GM18508 (cell line): ENCODE measurements at regions not wholly inside any gene's neighbourhood (a gene's known extent, or its start where the extent isn't known, plus 50 kb on each side); places are given as distances from the start of the nearest gene placed in this dataset.
"Not testable (repeated sequence)": the region's sequence is repeated elsewhere in the genome, so short reads cannot be mapped to it uniquely, and the experiment has no call there.

Source experiments
- ATAC-seq: cut with Tn5 transposase; IDR thresholded peaks from one replicate; pipeline ENCODE4 v1.9.1; 2021; ENCODE audit warnings: moderate number of reproducible peaks; ENCODE audit not compliant: insufficient read depth, unreplicated experiment

DNA sequence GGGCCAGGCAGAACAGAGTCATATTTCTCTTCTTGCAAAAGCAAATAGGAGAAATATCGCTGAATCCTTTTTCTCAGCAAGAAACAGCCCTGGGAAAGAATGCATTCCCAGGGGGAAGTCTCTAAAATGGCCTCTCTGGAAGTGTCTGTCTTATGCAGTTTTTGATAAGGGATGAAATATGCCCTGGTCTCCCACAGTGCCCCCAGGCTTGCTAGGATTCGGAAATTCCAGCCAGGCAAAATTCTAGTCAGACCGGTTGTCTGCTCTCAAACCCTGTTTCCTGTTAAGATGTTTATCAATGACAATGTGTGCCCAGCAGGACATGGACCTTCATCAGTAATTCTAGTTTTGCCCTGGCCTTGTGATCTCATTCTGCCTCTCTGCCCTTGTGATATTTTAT, 448.3 kb upstream of the HTR1E start:
- not testable (repeated sequence) for ATAC-seq

DNA sequence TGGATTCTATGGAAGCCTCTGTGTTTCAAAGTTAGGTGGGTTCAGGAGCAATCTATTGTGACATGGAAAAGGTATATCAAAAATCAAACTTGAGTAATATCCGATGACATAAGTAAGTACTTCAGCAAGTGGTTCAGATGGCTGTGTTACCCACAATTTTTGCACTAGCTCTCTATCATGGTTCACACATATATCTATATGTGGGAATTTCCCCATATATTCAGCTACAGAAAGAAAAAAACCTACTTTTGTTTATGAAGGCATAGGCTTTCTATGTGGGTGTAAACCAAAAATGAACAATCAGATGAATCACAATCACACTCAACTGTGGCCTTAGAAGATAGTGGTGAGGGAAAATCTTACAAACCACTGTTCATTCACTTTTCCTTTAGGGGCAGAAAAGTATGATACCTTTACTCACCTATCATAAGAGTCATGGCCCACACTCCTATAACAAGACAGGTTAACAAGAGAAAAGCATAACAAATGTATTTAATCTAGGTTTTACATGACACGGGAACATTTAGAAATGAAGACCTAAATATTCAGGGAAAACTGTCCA, 449.6 kb upstream of the HTR1E start:
- ATAC-seq: no peak

DNA sequence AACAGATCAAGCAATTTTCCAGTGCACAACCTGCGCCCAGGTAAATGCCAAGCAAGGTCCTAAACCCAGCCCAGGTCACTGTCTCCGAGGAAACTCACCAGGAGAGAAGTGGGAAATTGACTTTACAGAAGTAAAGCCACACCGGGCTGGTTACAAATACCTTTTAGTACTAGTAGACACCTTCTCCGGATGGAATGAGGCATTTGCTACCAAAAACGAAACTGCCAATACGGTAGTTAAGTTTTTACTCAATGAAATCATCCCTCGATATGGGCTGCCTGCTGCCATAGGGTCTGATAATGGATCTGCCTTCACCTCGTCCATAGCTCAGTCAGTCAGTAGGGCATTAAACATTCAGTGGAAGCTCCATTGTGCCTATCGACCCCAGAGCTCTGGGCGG, 459.0 kb upstream of the HTR1E start:
- ATAC-seq: not testable (repeated sequence)

DNA sequence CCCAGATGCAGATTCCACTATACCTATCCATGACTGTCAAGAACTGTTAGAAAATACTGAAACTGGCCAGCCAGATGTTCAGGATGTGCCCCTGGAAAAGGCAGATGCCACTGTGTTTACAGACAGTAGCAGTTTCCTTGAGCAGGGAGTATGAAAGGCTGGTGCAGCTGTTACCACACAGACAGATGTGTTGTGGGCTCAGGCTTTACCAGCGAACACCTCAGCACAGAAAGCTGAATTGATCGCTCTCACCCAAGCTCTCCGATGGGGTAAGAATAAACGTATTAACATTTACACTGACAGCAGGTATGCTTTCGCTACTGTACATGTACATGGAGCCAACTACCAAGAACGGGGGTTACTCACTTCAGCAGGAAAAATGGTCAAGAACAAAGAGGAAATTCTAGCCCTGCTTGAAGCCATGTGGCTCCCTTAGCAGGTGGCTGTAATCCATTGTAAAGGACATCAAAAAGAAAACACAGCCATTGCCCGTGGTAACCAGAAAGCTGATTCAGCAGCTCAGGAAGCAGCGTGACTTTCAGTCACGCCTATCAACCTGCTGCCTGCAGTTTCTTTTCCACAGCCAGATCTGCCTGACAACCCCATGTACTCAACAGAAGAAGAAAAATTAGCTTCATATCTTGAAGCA, 459.7 kb upstream of the HTR1E start:
- no peak for ATAC-seq

DNA sequence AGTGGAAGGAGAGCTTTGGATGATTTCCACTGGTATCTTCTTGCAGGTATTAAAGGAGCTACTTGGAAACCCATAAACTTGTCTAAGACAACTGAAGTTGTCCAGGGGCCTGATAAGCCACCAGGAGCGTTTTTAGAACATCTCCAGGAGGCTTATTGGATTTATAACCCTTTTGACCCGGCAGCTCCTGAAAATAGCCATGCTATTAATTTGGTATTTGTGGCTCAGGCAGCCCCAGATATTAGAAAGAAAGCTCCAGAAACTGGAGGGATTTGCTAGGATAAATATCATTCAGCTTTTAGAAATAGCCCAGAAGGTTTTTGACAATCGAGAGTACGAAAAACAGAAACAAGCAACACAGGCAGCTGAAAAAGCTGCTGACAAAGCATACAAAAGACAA, 461.0 kb upstream of the HTR1E start:
- no peak for ATAC-seq

DNA sequence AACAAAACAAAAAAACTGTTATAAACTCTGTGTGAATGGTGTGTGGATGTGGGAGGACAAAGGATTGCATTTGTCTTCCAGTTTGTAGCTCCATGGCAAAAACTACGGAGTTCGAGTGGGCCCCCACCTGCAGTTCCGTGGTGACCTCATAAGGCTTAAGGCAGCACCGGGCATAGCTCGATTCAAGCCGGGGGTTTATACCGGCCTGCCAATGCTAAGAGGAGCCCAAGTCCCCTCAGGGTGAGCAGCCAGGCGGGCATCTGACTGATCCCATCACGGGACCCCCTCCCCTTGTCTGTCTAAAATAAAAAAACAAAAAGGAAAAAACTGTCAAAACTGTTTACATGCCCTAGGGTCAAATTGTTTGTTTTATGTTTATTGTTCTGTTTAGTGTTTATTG, 463.2 kb upstream of the HTR1E start:
- no peak for ATAC-seq

DNA sequence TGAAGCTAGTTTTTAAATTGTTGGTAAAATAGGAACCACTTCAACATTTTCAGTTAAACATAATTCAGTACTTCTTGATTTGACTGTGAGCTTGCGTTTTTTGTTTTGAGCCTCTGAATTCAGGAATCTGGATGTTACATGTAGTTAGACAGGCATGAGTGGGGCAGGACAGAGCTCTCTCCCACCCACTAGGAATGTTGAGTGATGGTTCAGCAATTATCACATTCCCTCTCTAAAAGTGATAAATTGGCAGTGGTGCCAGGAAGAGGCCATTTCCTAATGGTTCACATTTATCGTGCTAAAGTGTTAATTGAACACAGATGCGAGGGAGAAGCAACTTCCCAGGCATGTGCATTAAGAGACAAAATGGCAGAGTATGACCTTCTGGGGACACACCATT, 465.5 kb upstream of the HTR1E start:
- ATAC-seq: no peak

DNA sequence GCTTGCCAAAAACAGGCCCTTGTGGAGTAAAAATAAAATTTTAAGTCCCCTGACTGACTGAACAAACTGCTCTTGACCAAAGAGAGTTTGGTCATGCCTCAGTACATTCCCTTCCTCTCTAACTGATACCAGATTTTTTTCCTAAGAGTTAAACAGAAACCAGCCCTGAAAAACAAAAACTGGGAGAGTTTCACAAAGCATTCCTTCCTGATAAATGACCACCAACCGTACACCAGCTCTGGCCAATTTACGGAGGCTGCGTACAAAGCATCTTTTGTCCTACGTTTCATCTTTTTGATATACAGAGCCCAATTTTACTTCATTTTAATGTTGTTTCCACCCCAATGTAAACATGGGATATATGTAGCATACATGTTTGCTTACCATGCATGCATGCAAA, 477.4 kb upstream of the HTR1E start:
- ATAC-seq: no peak

DNA sequence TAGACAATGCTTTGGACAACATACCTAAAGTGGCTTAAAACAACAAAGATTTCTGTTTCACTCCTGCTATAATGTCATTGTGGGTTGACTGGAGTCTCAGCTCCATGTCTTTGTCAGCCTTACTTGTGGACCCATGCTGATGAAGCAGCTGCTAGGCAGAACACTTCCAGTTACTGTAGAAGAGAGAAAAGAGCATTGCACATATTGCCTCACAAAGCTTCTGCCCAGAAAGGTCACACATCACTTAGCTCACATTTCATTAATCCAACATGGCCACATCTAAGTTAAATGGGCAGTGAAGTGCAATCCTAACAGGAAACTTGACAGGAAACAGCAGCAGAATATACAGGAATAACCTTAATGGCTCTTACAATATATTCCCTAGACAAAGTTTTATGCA, 480.5 kb upstream of the HTR1E start:
- ATAC-seq: no peak

DNA sequence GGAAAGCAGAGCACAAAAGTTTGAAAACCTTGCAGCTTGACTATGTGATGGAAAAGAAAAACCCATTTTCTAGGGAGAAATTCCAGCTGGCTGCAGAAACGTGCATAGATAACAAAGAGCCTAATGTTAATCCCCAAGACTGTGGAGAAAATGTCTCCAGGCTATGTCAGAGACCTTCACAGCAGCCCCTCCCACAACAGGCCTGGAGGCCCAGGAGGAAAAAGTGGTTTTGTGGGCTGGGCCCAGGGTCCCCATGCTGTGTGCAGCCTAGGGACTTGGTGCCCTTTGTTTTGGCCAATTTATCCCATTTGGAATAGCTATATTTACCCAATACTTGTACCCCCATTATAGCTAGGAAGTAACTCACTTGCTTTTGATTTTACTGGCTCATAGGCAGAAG, 484.1 kb upstream of the HTR1E start:
- no peak for ATAC-seq

DNA sequence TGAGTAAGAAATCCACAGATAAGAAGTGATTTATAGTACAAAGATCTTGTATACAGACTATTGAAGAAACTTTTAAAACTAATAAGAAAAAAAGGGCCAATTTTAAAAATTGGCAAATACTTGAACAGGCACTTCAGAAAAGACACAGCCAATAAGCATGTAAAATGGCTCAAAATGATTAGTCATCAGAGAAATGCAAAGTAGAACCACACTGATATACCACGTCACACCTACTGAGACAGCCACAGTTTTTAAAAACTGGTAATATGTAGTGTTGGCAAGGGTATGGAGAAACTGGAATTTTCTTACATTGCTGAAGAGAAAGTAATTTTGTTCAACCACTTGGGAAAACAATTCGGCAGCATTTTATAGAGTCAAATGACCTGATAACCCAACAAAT, 488.9 kb upstream of the HTR1E start:
- no peak for ATAC-seq

DNA sequence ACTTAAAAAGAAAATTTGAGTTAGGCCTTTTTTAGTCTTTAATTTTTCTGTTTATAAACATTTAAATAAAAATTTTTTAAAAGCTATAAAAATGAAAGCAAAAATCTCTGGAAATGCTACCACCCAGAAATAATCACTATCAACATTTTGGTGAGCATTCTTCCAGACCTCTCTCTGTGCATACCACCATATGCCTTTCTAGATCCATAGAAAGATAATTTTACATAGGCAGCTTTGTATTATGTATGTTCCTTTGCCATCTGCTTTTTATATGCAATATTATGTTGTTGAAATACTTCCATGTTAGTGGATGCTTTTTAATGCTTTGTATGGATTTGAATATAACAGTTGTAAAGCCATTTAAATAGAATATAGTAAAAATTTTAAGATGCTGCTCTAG, 496.7 kb upstream of the HTR1E start:
- ATAC-seq: no peak

DNA sequence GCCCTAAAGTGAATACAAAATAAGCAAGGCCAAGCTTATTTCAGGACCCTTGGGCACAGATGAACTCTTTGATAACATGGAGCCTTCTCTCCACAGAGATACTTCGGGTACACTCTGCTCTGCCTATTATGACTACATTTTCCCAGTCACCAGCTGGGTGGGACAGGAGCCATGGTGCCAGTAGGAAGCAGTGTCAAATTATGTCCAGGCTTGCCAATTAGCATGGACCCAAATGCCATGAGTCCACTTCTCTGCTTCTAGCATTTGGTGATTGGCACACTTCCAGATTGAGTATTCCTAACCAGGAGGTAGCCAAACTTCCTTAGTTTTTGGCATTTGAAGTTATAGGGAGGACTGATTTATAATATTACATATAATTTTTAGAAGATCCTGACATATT, 513.8 kb upstream of the HTR1E start:
- ATAC-seq: no peak

DNA sequence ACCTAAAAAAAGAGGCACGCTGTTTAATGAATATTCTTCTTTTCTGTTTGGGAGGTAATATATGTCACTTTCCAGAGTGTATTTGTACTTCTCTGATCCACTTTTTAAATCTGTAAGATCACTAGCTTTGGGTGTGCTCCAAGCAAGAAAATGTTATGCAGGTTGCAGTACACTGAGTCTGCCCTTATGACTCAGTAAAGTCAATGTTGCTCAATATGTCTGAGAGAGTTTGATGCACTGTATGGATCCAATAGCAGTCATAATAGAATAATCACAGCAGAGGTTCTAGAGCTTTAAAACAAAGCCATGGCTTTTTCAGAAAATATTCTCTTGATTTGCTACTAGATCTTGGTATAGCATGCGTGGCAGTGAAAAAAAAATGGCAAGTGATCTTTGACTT, 525.3 kb upstream of the HTR1E start:
- no peak for ATAC-seq

DNA sequence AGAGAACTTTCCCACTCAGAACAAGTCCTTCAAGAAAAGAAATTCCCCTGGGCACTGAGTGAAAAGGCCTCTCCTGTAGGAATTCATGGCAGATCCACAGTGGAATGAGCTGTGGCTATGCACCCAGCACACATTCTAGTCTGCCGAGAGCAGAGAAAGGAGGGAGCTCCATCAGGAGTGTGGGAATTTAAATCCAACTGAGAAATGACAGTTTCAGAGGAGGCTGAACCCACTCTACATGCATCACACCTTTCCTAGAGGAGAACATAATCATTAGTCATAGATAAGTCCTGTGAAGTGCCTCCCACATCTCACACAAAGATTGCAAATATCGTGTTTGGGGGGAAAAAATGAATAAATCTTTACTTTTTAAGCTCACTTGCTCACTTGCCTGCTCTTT, 530.2 kb upstream of the HTR1E start:
- ATAC-seq: no peak

DNA sequence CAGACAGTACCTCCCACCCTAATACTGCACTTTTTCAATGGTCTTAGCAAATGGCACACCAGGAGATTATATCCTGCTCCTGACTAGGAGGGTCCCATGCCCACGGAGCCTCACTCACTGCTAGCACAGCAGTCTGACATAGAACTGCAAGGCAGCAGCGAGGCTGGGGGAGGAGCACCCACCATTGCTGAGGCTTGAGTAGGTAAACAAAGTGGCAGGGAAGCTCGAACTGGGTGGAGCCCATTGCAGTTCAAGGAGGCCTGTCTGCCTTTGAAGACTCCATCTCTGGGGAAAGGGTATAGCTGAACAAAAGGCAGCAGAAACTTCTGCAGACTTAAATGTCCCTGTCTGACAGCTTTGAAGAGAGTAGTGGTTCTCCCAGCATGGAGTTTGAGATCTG, 544.5 kb upstream of the HTR1E start:
- ATAC-seq: not testable (repeated sequence)

DNA sequence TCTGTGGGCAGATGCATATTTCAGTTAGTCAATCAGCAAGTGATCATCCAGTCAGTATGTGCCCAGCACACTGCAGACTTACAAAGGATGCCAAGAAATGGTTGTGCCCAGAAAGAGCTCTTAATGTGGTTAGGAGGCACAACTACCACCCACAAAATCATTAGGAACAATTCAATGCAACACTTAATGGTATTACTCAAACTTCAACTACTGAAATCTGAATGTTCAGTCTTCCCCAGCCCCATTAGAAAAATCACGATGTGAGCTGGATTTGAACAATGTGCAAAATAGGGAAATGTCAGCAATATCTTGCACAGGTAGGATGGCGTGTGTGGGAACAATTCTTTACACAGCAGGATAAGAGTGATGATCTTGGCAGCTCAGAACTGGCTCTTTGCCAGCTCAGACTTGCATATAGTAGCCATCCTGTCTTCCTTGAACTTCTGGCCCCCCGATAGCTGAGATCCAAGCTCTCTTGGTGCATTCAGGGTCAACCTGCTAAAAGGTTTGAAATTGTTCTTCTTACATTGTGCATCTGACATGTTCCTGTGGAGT, 556.7 kb upstream of the HTR1E start:
- no peak for ATAC-seq

DNA sequence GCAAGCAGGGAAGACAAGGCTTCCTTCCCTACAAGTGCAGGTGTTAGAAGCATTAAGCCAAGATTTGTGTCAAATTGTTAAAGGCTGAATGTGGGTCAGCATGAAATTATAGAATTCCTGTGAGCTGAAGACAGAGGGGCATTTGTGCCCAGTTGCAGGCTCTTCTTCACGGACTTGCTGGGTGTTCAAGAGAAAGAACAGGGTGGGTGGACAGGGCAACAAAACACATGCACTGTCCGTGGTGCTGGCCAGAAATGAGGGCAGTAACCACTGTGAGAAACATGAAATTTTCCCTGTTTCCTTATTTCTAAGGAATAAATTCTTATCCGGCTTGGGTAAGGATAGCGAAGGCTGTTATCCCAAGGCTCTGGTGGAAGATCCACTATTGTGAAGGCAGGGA, 579.5 kb upstream of the HTR1E start:
- no peak for ATAC-seq

DNA sequence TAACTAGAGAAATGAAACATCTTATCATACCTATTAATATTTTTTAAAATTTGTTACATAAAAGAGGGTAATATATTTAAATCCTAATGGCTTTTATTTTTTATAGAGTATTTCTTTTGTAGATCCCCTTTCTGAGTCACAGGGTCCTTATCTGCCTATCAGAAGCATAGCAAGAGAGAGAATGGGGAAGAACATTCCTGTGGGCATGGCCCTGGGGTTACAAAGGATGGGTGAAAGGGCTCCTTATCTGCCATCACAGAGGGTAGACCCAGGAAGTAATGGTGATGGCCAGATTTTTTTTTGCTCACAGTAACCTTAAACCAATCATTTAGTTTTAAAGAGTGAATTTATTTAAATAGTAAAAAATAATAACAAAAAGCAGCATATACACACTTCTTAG, 582.1 kb upstream of the HTR1E start:
- ATAC-seq: no peak

DNA sequence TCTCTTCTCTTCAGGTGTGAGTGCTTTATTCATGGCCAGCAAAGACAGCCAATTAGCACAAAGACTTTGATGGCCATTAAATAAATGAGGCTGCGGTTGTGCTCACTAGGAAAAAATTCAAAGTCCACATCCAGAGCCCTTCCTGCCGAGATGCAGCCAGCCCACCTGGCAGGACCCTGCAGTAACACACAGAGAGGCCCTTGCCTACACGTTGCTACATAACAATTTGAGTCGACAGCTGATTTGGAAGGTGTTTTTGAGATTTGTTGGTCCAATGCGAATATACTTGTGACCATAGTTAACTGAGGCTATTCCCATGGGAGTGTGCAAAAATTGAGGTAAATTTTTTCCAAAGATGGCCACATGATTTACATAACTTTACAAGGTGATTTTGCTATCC, 605.4 kb upstream of the HTR1E start:
- no peak for ATAC-seq

DNA sequence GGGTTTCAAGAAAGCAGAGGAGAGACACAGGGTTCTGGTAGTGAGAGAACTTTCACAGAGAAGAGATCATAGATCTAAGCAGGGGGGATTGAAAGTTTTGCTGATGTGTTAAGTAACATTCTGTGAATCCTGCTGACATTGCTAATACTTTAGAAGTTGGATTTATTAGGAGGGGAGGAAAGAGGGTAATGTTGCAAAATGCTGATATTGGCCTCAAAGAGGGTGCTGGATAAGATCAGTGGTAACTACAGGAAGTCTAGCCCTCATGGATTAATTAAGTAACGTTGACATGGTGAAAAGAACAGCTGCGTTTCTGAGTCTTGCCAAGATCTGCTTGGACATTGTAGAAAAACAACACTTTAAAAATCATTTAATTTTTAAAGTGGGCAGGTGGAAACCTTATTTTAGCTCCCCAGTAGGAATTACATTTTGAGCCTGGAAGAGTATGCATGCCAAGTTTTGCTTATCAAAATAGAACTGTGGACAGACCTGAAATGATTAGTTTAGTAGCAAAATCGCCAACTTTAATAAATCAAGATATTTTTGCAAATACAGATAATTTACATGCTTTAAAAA, 606.0 kb upstream of the HTR1E start:
- no peak for ATAC-seq

DNA sequence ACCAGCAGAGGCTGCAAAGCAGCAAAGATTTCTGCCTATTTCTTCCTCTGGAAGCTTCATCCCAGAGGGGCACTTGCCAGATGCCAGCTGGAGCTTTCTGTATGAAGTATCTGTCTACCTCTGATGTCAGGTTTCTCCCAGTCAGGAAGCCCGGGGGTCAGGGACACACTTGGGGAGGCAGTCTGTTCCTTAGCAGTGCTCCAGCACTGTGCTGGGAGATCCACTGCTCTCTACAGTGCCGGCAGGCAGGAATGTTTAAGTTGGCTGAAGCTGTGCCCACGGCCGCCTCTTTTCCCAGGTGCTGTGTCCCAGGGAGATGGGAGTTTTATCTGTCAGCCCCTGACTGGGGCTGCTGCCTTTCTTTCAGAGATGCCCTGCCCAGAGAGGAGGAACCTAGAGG, 631.1 kb upstream of the HTR1E start:
- no peak for ATAC-seq
